A673 (cell line): ENCODE measurements at regions not wholly inside any gene's neighbourhood (a gene's known extent, or its start where the extent isn't known, plus 50 kb on each side); places are given as distances from the start of the nearest gene placed in this dataset.

ENCODE experiments used
- BruUV-seq: library from RNA; stranded (reverse); fragments of 400-500 nt; replicated peaks from 2 replicates; lab custom pipeline; 2021; lab: Mats Ljungman, UMichigan
- CTCF ChIA-PET: fragments of 300-600 bp; sonication (Branson Sonifier 250); formaldehyde crosslinking; loops from one replicate; lab custom pipeline; 2022; ENCODE audit warnings: antibody characterized with exemption; lab: Charles Lee
- POLR2A ChIA-PET: fragments of 300-600 bp; sonication (Branson Sonifier 250); formaldehyde crosslinking; loops from one replicate; lab custom pipeline; 2022; ENCODE audit warnings: antibody characterized with exemption; ENCODE audit not compliant: low non-redundant PET; lab: Charles Lee
- DNase-seq: peaks from one replicate; pipeline ENCODE4 v3.0.0-alpha.2; 2015; ENCODE audit warnings: low spot score
- H3K27ac ChIP-seq: fragments of 200-600 bp; sonication (generic); 2 replicates; pipeline ENCODE4 v1.5.1; 2016; ENCODE audit warnings: mixed run types, low read depth, mild to moderate bottlenecking, mixed read lengths, antibody characterized with exemption, low read length; ENCODE audit not compliant: poor library complexity, severe bottlenecking
- H3K27me3 ChIP-seq: fragments of 200-600 bp; sonication (generic); replicated peaks from 2 replicates; pipeline ENCODE4 v1.6.1; 2017; ENCODE audit warnings: mixed run types, low read depth, mild to moderate bottlenecking, mixed read lengths, antibody characterized with exemption, low read length; ENCODE audit not compliant: insufficient read depth, poor library complexity
- H3K36me3 ChIP-seq: fragments of 200-600 bp; sonication (generic); 2 replicates; pipeline ENCODE4 v1.6.1; 2016; ENCODE audit warnings: mixed run types, mild to moderate bottlenecking, mixed read lengths, antibody characterized with exemption, low read length; ENCODE audit not compliant: insufficient read depth, poor library complexity, severe bottlenecking
- H3K4me1 ChIP-seq: fragments of 200-600 bp; sonication (generic); 2 replicates; pipeline ENCODE4 v1.6.1; 2017; ENCODE audit warnings: mixed run types, mild to moderate bottlenecking, mixed read lengths, antibody characterized with exemption, low read length; ENCODE audit not compliant: insufficient read depth, poor library complexity, severe bottlenecking
- H3K4me3 ChIP-seq: fragments of 200-600 bp; sonication (generic); 2 replicates; pipeline ENCODE4 v1.5.1; 2016; ENCODE audit warnings: low read depth, mixed run types, mild to moderate bottlenecking, mixed read lengths, low read length; ENCODE audit not compliant: poor library complexity, severe bottlenecking
- H3K9me3 ChIP-seq: fragments of 200-600 bp; sonication (generic); 2 replicates; pipeline ENCODE4 v1.6.1; 2016; ENCODE audit warnings: mixed run types, low read depth, mild to moderate bottlenecking, mixed read lengths, antibody characterized with exemption, low read length; ENCODE audit not compliant: poor library complexity, severe bottlenecking
- CTCF ChIP-seq: fragments of 300-800, 200-600 bp; sonication (generic); conservative IDR thresholded peaks from 2 replicates; pipeline ENCODE4 v1.5.1; 2017; ENCODE audit warnings: low read depth, mild to moderate bottlenecking, antibody characterized with exemption, low read length, moderate library complexity, mixed read lengths
- EZH2 ChIP-seq: fragments of 200-600 bp; sonication (generic); IDR thresholded peaks from 2 replicates; pipeline ENCODE4 v1.6.1; 2017; ENCODE audit warnings: borderline replicate concordance, low read depth, mild to moderate bottlenecking, mixed read lengths, antibody characterized with exemption, low read length; ENCODE audit not compliant: poor library complexity, severe bottlenecking
- intact Hi-C: fragments of 100-400 bp; cut with micrococcal nuclease; formaldehyde crosslinking; loops from one replicate; pipeline ENCODE4 v1.10.0; 2022; ENCODE audit not compliant: unreplicated experiment

DNA sequence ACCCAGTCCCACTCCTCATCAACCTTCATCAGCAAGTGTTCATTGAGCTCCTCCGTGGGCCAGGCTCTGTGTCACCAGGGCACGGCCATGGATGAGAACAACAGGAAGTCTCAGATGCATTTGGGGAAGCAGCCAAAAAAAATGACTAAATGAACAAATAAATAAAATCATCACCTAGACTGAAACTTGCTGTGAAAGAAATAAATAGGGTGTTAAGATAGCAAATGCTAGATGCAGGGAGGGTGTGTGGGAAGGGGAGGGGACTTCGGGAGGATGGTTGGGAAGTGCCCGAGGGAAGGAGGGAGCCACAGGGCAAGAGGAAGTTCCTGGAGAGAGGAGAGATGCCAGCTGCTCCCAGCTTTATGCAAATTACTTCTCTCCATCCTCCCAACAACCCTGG, 696.7 kb downstream of the PTPRU start:
- TF ChIP-seq EZH2 (no peak), CTCF (no peak)
- POLR2A ChIA-PET: no interaction called here
- Histone ChIP-seq H3K9me3 (no peaks in the 10 kb centered on the region), H3K27me3 (peaks cover 5% of the 10 kb centered on the region), H3K4me1 (no peaks in the 10 kb centered on the region), H3K36me3 (no peaks in the 10 kb centered on the region), H3K27ac (no peak overlapping the region), H3K4me3 (no peak overlapping the region)
- DNase-seq: peak; percentile 29
- no TSS peak for BruUV-seq
- CTCF ChIA-PET: no interaction called here
- intact Hi-C loops: no loop called here

DNA sequence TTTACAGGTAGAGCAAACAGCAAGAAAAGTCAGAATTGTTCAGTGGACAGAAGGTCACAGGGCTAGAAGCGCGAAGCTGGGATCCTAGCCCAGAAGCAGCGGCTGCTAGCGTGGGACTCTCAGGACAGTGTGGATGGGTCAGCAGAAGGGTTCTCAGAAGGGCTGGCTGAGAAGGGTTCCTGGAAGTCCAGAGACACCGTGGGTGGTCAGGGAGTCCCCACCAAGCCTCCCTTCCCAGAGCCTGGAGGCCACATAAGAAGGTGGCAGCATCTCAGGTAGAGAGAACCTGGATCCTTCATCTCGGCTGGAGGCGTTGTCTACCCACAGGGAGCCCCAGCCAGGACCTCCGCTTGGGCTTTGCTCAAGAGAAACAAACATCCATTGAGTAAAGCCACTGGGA, 696.3 kb downstream of the PTPRU start:
- H3K4me3 ChIP-seq: no peak overlapping the region
- DNase-seq: no peak
- H3K27ac ChIP-seq: no peak overlapping the region
- intact Hi-C loops: no loop called here
- peaks cover 5% of the 10 kb centered on the region for H3K27me3 ChIP-seq
- TF ChIP-seq CTCF (no peak), EZH2 (no peak)
- BruUV-seq: no TSS peak
- H3K4me1 ChIP-seq: no peaks in the 10 kb centered on the region
- H3K9me3 ChIP-seq: no peaks in the 10 kb centered on the region
- CTCF ChIA-PET: no interaction called here
- POLR2A ChIA-PET: no interaction called here
- H3K36me3 ChIP-seq: no peaks in the 10 kb centered on the region

GRCh38 chr1:29931477-29932175, 695.3 kb downstream of the PTPRU start:
- BruUV-seq: no TSS peak
- CTCF ChIA-PET: no interaction called here

More at GRCh38 chr1:29931477-29932175, 695.3 kb downstream of the PTPRU start:
- H3K4me1 ChIP-seq: no peaks in the 10 kb centered on the region
- DNase-seq: no peak
- no peaks in the 10 kb centered on the region for H3K9me3 ChIP-seq
- intact Hi-C loops: no loop called here
- peaks cover 5% of the 10 kb centered on the region for H3K27me3 ChIP-seq
- no peaks in the 10 kb centered on the region for H3K36me3 ChIP-seq
- TF ChIP-seq CTCF: no peak
- no peak for TF ChIP-seq EZH2
- no peak overlapping the region for H3K27ac ChIP-seq
- POLR2A ChIA-PET: no interaction called here
- H3K4me3 ChIP-seq: no peak overlapping the region
